ENCODE measurements at regions not wholly inside any gene's neighbourhood (a gene's known extent, or its start where the extent isn't known, plus 50 kb on each side); places are given as distances from the start of the nearest gene placed in this dataset.
"Not testable (repeated sequence)": the region's sequence is repeated elsewhere in the genome, so short reads cannot be mapped to it uniquely, and the experiment has no call there.

DNA sequence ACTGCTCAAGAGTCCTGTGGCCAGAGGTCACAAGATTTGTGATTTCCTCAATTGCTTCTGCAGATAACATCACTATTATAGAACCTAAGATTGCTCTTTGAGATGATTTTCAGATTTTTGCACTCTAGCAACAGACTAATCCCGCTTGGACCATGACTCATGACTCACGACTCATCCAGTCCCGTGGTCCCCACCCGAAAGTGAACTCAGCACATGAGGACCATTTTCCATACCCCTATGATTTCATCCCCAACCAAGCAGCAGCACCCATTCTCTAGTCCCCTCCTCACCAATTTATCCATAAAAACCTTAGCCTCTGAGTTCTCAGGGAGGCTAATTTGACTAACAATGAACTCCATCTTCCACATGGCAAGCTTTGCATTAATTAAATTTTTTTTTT is 106.3 kb upstream of the ALCAM start:
- in situ Hi-C loops (cut with HindIII; ENCODE audit: low pct_unique_long_range_greater_than_20kb, low sequenced_read_pairs), result no loop called here
- no peak for DNase-seq (ENCODE audit: low read depth, low spot score)

GRCh38 chr3:105274536-105274935 is 92.2 kb upstream of the ALCAM start:
- in situ Hi-C loops (cut with HindIII; ENCODE audit: low pct_unique_long_range_greater_than_20kb, low sequenced_read_pairs), result no loop called here
- no peak for DNase-seq (ENCODE audit: low read depth, low spot score)

GRCh38 chr3:105274958-105275357 is 91.8 kb upstream of the ALCAM start:
- no peak for DNase-seq (ENCODE audit: low read depth, low spot score)
- in situ Hi-C loops (cut with HindIII; ENCODE audit: low pct_unique_long_range_greater_than_20kb, low sequenced_read_pairs), result no loop called here

GRCh38 chr3:105277656-105278055 is 89.1 kb upstream of the ALCAM start:
- in situ Hi-C loops (cut with HindIII; ENCODE audit: low pct_unique_long_range_greater_than_20kb, low sequenced_read_pairs), result no loop called here
- DNase-seq (ENCODE audit: low read depth, low spot score), result no peak

DNA sequence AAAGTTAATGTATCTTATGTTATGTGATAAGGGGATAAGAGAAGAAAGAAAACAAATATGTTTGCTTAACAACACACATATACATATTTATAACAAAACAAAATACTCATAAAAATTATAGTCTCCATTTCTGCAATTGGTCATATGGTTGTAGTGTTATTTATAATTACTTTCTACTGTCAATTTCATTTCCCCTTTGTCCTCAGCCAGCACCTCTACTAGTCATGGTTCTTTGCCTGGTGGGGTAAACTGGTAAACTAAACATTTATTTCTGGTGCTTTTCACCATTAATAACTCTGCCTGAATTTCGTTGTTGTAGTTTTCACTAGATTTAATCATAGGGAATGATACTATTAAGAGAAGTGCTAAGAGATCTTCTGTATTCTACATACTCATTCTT is 88.0 kb upstream of the ALCAM start:
- in situ Hi-C loops (cut with HindIII; ENCODE audit: low pct_unique_long_range_greater_than_20kb, low sequenced_read_pairs), result no loop called here
- no peak for DNase-seq (ENCODE audit: low read depth, low spot score)

DNA sequence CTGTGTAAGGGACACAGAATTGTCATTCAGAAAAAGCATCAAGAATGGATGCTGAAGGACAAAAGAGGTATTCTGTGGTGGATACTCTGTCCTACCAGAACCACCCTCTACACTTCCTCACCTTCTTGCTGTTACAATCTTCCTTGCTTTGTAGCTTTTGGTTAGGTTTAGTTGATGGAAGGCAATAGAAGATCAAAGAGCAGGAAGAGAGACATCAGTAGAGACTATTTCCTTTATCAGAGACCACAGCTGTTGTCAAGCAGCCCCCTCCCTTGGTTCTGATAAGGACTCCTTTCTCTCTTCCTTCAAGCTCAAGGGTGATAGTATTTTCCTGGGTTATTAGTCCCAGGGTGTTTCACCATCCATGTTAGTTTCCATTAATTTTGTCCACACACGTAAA is 84.7 kb upstream of the ALCAM start:
- no peak for DNase-seq (ENCODE audit: low read depth, low spot score)
- in situ Hi-C loops (cut with HindIII; ENCODE audit: low pct_unique_long_range_greater_than_20kb, low sequenced_read_pairs), result no loop called here

GRCh38 chr3:105284876-105285275 is 81.8 kb upstream of the ALCAM start:
- DNase-seq (ENCODE audit: low read depth, low spot score), result no peak
- in situ Hi-C loops (cut with HindIII; ENCODE audit: low pct_unique_long_range_greater_than_20kb, low sequenced_read_pairs), result no loop called here

DNA sequence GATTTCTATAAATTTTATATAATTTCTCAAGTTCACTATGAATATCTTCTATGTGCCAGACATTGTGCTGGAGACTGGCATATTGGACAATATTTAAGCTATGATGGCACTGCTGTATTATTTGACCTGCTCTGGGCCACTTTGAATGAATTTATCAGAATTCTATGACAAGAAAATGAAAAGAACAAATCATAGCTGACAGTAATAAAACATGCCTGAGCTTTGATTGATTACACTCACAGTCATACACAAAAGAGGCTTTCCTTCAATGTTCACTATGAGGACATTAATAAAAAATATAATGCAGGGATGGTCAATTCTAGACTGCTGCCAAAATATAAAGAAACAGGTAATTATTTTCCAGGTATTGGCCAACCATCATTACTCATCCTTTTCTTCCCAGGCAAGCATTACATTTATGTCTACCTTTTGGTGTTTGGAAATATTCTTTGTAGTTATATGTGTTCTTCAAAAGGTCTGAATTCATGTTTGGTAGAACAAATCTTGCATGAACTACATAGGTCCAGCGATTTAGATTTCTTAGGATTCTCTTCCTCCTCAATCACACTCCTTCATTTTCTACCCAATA is 81.0 kb upstream of the ALCAM start:
- DNase-seq (ENCODE audit: low read depth, low spot score), result no peak
- in situ Hi-C loops (cut with HindIII; ENCODE audit: low pct_unique_long_range_greater_than_20kb, low sequenced_read_pairs), result no loop called here

- DNase-seq (ENCODE audit: low read depth, low spot score), result no peak
- in situ Hi-C loops (cut with HindIII; ENCODE audit: low pct_unique_long_range_greater_than_20kb, low sequenced_read_pairs), result no loop called here
Observed at GRCh38 chr3:105293441-105293840, 73.3 kb upstream of the ALCAM start.

GRCh38 chr3:105296182-105296822 is 70.4 kb upstream of the ALCAM start:
- in situ Hi-C loops (cut with HindIII; ENCODE audit: low pct_unique_long_range_greater_than_20kb, low sequenced_read_pairs); DNase-seq (ENCODE audit: low read depth, low spot score): not testable (repeated sequence)

GRCh38 chr3:105304487-105304886 is 62.2 kb upstream of the ALCAM start:
- DNase-seq (ENCODE audit: low read depth, low spot score), result no peak
- in situ Hi-C loops (cut with HindIII; ENCODE audit: low pct_unique_long_range_greater_than_20kb, low sequenced_read_pairs), result no loop called here

DNA sequence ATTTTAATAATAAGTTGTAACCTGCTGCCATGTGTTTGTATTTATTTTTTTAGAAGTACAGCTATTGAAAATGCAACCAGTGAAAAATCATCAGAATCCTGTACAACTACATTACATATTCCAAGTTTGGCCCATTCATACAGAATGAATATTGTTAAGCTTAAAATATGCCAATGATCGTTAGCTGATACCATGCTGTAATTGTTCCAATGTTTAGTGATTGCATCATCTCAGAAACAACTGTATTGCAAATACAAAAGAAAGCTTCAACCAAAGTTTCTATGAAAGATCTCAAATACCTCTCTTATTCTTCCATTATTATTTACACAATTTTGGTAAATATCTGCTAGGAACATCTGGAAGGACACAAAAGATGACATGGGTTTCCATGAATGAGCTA is 51.6 kb upstream of the ALCAM start:
- in situ Hi-C loops (cut with HindIII; ENCODE audit: low pct_unique_long_range_greater_than_20kb, low sequenced_read_pairs), result no loop called here
- DNase-seq (ENCODE audit: low read depth, low spot score), result no peak

DNA sequence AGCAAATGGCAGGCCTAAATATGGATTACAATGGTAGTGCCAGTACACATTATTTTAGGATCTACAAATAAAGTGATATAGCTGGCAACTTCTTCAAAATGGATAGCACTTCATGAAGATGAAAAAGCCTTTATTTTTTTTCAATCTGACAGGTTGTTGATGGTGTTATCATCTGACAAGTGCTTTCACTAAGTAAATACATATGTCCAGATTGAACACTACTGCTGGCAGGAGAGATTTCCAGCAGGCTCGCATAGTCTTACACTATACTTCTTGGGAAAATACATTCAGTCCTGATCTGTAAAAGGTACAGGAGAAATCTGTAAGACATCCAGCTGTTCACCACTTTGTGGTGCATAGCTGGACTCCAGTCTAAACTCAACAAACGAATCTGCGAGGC is 50.9 kb upstream of the ALCAM start:
- in situ Hi-C loops (cut with HindIII; ENCODE audit: low pct_unique_long_range_greater_than_20kb, low sequenced_read_pairs), result no loop called here

DNA sequence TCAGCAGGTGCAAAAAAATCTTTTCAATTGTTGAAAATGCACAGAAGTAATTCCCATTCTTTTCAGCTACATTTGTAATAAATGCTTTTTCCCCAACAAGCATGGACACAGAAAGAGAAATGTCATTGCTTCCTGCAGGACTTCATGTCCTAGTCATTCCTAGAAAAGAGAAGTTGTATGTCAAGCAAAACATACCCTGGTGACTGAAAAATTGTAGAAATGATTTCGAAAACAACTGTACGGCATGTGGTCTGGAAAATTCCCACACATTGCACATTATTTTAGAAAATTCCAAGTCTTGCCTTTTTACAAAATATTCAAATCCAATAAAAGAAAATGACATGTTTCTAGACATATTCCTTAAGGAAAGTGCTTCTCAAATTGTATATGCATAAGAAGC is 50.4 kb upstream of the ALCAM start:
- in situ Hi-C loops (cut with HindIII; ENCODE audit: low pct_unique_long_range_greater_than_20kb, low sequenced_read_pairs), result no loop called here
- no peak for DNase-seq (ENCODE audit: low read depth, low spot score)

More for the DNA sequence above, 50.9 kb upstream of the ALCAM start:
- no peak for DNase-seq (ENCODE audit: low read depth, low spot score)

Small RNAs in the stretch of these regions (small RNA-seq; reads per million reads assigned to genes)
- 0 reads per million in 2 experiments for gene MIR548AB
- gene NDUFA4P2, result 0 reads per million in 2 experiments
- 0 to 0.02 reads per million in 2 experiments for gene RNU1-43P
- gene RNU6-461P, result 0 reads per million in 2 experiments
- 0 reads per million in 2 experiments for gene TUBBP11

Data from SK-MEL-5 (cell line).